B cell (primary cell): ENCODE measurements at regions not wholly inside any gene's neighbourhood (a gene's known extent, or its start where the extent isn't known, plus 50 kb on each side); places are given as distances from the start of the nearest gene placed in this dataset.

ENCODE experiments used
- ATAC-seq: fragments of 200-7000 bp; cut with Tn5 transposase; one replicate; pipeline ENCODE4 v1.10.0; 2021; ENCODE audit warnings: low read depth, mild to moderate bottlenecking, moderate number of reproducible peaks, moderate library complexity
- CTCF ChIA-PET: fragments of 350-600 bp; sonication (Branson Sonifier 250); formaldehyde crosslinking; loops from one replicate; lab custom pipeline; 2021; ENCODE audit warnings: antibody characterized with exemption, inconsistent platforms; lab: Charles Lee
- POLR2A ChIA-PET: fragments of 350-600 bp; sonication (Branson Sonifier 250); formaldehyde crosslinking; loops from one replicate; lab custom pipeline; 2021; ENCODE audit warnings: antibody characterized with exemption; lab: Charles Lee
- DNase-seq: peaks from one replicate; pipeline ENCODE4 v3.0.0; 2013
- H2AFZ ChIP-seq: 2 replicates; pipeline ENCODE4 v1.6.1; 2012; ENCODE audit warnings: mild to moderate bottlenecking, low read depth, low read length; ENCODE audit not compliant: insufficient read depth, poor library complexity, severe bottlenecking
- H3K27ac ChIP-seq, 2 donors: 1 replicate in 1 of 2; 2 replicates in 1 of 2; pipeline ENCODE4 v1.5.1; 2012 to 2013; ENCODE audit warnings: low read length in 2 of 2, mild to moderate bottlenecking in 2 of 2, moderate library complexity in 1 of 2
- H3K27me3 ChIP-seq, 4 experiments: fragments of 200-600 bp in 1 of 4; sonication (generic) in 1 of 4; replicated peaks in 1 of 4; 1 replicate in 2 of 4; 2 replicates in 2 of 4; pipeline versions ENCODE4 v1.6.1 to v1.7.0; 2013 to 2016; ENCODE audit warnings: low read length in 3 of 4, mild to moderate bottlenecking in 2 of 4, mixed read lengths in 1 of 4, moderate library complexity in 1 of 4; ENCODE audit not compliant: insufficient read depth in 4 of 4, control insufficient read depth in 3 of 4; ENCODE audit errors: control extremely low read depth in 1 of 4
- H3K36me3 ChIP-seq, 2 experiments: replicated peaks in 1 of 2; 1 replicate in 1 of 2; 2 replicates in 1 of 2; pipeline versions ENCODE4 v1.6.1 to v1.7.1; 2013; ENCODE audit warnings: low read length in 1 of 2; ENCODE audit not compliant: insufficient read depth in 2 of 2, control insufficient read depth in 1 of 2; ENCODE audit errors: control extremely low read depth in 1 of 2, extremely low read depth in 1 of 2
- H3K4me1 ChIP-seq, 2 donors: fragments of 200-600 bp in 1 of 2; sonication (generic) in 1 of 2; 1 replicate in 1 of 2; 2 replicates in 1 of 2; pipeline versions ENCODE4 v1.5.1 to v1.6.1; 2013 to 2017; ENCODE audit warnings: low read length in 2 of 2; ENCODE audit not compliant: control insufficient read depth in 2 of 2, insufficient read depth in 2 of 2
- H3K4me2 ChIP-seq: replicated peaks from 2 replicates; pipeline ENCODE3; 2012; ENCODE audit warnings: mild to moderate bottlenecking, low read depth, low read length; ENCODE audit not compliant: poor library complexity, severe bottlenecking
- H3K4me3 ChIP-seq, 5 experiments: fragments of 200-600 bp in 1 of 5; sonication (generic) in 1 of 5; 1 replicate in 3 of 5; 2 replicates in 2 of 5; pipeline versions ENCODE4 v1.5.1 to v1.7.0; 2011 to 2016; ENCODE audit warnings: low read length in 4 of 5, mild to moderate bottlenecking in 4 of 5, low read depth in 2 of 5, control low read depth in 1 of 5, moderate library complexity in 1 of 5; ENCODE audit not compliant: insufficient read depth in 1 of 5; ENCODE audit errors: control extremely low read depth in 1 of 5, extremely low read depth in 1 of 5
- H3K79me2 ChIP-seq: fragments of 200-600 bp; sonication (generic); one replicate; pipeline ENCODE4 v1.6.0; 2016; ENCODE audit warnings: low read length; ENCODE audit not compliant: control insufficient read depth, insufficient read depth
- H3K9ac ChIP-seq: fragments of 200-600 bp; sonication (generic); 2 replicates; pipeline ENCODE4 v1.6.1; 2017; ENCODE audit warnings: mild to moderate bottlenecking, low read length, moderate library complexity
- H3K9me3 ChIP-seq, 3 donors: one replicate each; pipeline versions ENCODE4 v1.6.1 to v1.7.1; 2013; ENCODE audit warnings: low read length in 2 of 3; ENCODE audit not compliant: control insufficient read depth in 2 of 3, insufficient read depth in 1 of 3; ENCODE audit errors: control extremely low read depth in 1 of 3
- H4K20me1 ChIP-seq: 2 replicates; pipeline ENCODE4 v1.6.0; 2012; ENCODE audit warnings: mild to moderate bottlenecking, low read length; ENCODE audit not compliant: insufficient read depth, control insufficient read depth, poor library complexity, severe bottlenecking
- H3K27ac Mint-ChIP-seq: one replicate; pipeline ENCODE4 v1.8.0; 2021; ENCODE audit warnings: mixed read lengths
- H3K27me3 Mint-ChIP-seq: one replicate; pipeline ENCODE4 v1.8.0; 2021; ENCODE audit warnings: mixed read lengths
- H3K4me1 Mint-ChIP-seq: one replicate; pipeline ENCODE4 v1.8.0; 2021; ENCODE audit warnings: mixed read lengths
- H3K4me3 Mint-ChIP-seq: one replicate; pipeline ENCODE4 v1.8.0; 2021; ENCODE audit warnings: mixed read lengths
- H3K9me3 Mint-ChIP-seq: one replicate; pipeline ENCODE4 v1.8.0; 2022; ENCODE audit warnings: mixed read lengths; ENCODE audit not compliant: insufficient read depth
- EZH2 ChIP-seq: IDR thresholded peaks from 2 replicates; pipeline ENCODE4 v1.6.1; 2012; ENCODE audit warnings: borderline replicate concordance, low read depth, mild to moderate bottlenecking, moderate library complexity, low read length; ENCODE audit not compliant: insufficient read depth, poor library complexity, severe bottlenecking
- WGBS: methylation state at CpG from one replicate; pipeline ENCODE4 v1.1.5; 2013; ENCODE audit warnings: missing lambda C conversion rate; ENCODE audit not compliant: insufficient coverage; 5-methylcytosine and 5-hydroxymethylcytosine counted together
- intact Hi-C: fragments of 100-400 bp; cut with micrococcal nuclease; formaldehyde crosslinking; loops from one replicate; pipeline ENCODE4 v1.10.0; 2022
- TF ChIP-seq, protein P1 (sequence below): fragments of 200-600 bp; IDR thresholded peaks from one replicate; pipeline ENCODE4 v1.8.0; 2022; ENCODE audit warnings: antibody characterized with exemption, mild to moderate bottlenecking

DNA sequence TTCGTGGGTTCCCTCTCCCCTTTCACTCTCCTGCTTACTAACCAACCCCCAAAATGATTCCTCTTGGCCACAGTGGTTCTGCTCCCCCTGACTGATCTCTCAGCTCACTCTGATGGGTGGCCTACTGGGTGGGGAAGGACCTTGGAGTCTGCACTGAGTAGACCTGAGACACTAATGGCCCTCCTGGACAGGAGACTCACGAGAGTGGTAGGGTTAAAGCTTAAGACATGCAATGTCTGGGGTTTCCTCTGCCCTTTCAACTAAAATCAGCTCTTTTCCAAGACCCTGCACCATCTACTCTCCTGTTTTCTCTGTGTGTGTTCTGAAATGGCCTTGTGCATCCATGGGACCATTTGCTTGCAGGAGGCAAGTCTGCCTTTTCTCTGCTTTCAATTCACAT lies 631.4 kb downstream of the ACTR3B start:
- TF ChIP-seq, protein P1, sequence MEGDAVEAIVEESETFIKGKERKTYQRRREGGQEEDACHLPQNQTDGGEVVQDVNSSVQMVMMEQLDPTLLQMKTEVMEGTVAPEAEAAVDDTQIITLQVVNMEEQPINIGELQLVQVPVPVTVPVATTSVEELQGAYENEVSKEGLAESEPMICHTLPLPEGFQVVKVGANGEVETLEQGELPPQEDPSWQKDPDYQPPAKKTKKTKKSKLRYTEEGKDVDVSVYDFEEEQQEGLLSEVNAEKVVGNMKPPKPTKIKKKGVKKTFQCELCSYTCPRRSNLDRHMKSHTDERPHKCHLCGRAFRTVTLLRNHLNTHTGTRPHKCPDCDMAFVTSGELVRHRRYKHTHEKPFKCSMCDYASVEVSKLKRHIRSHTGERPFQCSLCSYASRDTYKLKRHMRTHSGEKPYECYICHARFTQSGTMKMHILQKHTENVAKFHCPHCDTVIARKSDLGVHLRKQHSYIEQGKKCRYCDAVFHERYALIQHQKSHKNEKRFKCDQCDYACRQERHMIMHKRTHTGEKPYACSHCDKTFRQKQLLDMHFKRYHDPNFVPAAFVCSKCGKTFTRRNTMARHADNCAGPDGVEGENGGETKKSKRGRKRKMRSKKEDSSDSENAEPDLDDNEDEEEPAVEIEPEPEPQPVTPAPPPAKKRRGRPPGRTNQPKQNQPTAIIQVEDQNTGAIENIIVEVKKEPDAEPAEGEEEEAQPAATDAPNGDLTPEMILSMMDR, result no peak
- no peak for TF ChIP-seq EZH2
- intact Hi-C loops, result no loop called here
- CTCF ChIA-PET, result no interaction called here
- no peak overlapping the region for H3K4me3 ChIP-seq
- DNase-seq (no peak), ATAC-seq (no peak)
- Mint-ChIP-seq H3K9me3 (peaks cover 12% of the 10 kb centered on the region), H3K27me3 (no peaks in the 10 kb centered on the region), H3K27ac (no peak overlapping the region), H3K4me1 (no peaks in the 10 kb centered on the region), H3K4me3 (no peak overlapping the region)
- no peaks in the 10 kb centered on the region for H3K79me2 ChIP-seq
- POLR2A ChIA-PET, result no interaction called here
- H3K9me3 ChIP-seq, result peaks cover 1 to 8% (median 3%) of the 10 kb centered on the region in 3 donors
- H3K4me2 ChIP-seq, result no peak overlapping the region
- H2AFZ ChIP-seq, result no peak overlapping the region
- H4K20me1 ChIP-seq, result no peaks in the 10 kb centered on the region
- H3K4me1 ChIP-seq, result no peaks in the 10 kb centered on the region
- no peaks in the 10 kb centered on the region for H3K27me3 ChIP-seq
- no peak overlapping the region for H3K9ac ChIP-seq
- H3K27ac ChIP-seq, result no peak overlapping the region
- WGBS, result 50% methylated on average over 1 of the region's 2 CpGs
- H3K36me3 ChIP-seq, result no peaks in the 10 kb centered on the region

DNA sequence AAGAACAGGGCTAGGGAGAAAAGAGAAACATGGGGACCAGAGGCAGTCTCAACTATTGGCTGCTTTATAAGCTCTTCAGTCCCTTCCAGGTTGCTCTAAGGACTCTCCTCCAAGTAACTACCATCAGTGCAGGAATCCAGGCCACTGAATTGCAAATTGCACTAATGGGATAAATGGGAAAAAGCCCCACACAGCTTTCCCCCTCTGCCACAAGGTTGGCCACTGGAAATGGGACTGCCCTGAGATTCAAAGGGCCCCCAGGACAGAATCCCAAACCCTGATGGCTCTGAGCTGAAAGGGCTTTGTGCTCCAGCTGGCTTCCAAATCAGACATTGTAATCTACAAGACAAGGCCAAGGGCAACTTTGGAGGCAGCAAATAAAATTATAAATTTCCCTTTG lies 633.2 kb downstream of the ACTR3B start:
- peaks cover 1 to 6% (median 3%) of the 10 kb centered on the region in 3 donors for H3K9me3 ChIP-seq
- H3K4me1 ChIP-seq, result no peaks in the 10 kb centered on the region
- POLR2A ChIA-PET, result no interaction called here
- no peak overlapping the region for H3K9ac ChIP-seq
- no peaks in the 10 kb centered on the region for H3K36me3 ChIP-seq
- ATAC-seq (no peak), DNase-seq (no peak)
- H3K27ac Mint-ChIP-seq, result no peak overlapping the region
- CTCF ChIA-PET, result interaction anchor here (1.0 kb wide), 1 partner anchor 12 kb away, joined by 4 read pairs; no protein-coding TSS in a partner anchor
- no peak overlapping the region for H3K4me3 ChIP-seq
- H3K27me3 Mint-ChIP-seq, result no peaks in the 10 kb centered on the region
- H3K4me3 Mint-ChIP-seq, result no peak overlapping the region
- peaks cover 12% of the 10 kb centered on the region for H3K9me3 Mint-ChIP-seq
- H3K27me3 ChIP-seq, result no peaks in the 10 kb centered on the region
- no peak overlapping the region for H3K27ac ChIP-seq
- no peak overlapping the region for H3K4me2 ChIP-seq
- H3K79me2 ChIP-seq, result no peaks in the 10 kb centered on the region
- H2AFZ ChIP-seq, result no peak overlapping the region
- TF ChIP-seq EZH2, result no peak
- TF ChIP-seq, protein P1, result no peak
- H3K4me1 Mint-ChIP-seq, result no peaks in the 10 kb centered on the region
- no peaks in the 10 kb centered on the region for H4K20me1 ChIP-seq
- intact Hi-C loops, result no loop called here
